ENCODE measurements at regions not wholly inside any gene's neighbourhood (a gene's known extent, or its start where the extent isn't known, plus 50 kb on each side); places are given as distances from the start of the nearest gene placed in this dataset.

- TF ChIP-seq TARDBP (IDR thresholded peaks at IDR 0.05) (no peak), SP1 (IDR thresholded peaks at IDR 0.05) (no peak), BHLHE40 (IDR thresholded peaks at IDR 0.05; ENCODE audit: borderline replicate concordance) (no peak)
Observed at GRCh38 chr12:60012659-60013058, 416.8 kb downstream of the SLC16A7 start.

Measured in HEK293T (cell line).